Pons (tissue), 1 donor: ENCODE measurements at regions not wholly inside any gene's neighbourhood (a gene's known extent, or its start where the extent isn't known, plus 50 kb on each side); places are given as distances from the start of the nearest gene placed in this dataset.

ENCODE experiments used
- DNase-seq: peaks from one replicate; pipeline ENCODE4 v3.0.0-alpha.2; 2016; ENCODE audit warnings: low spot score

DNA sequence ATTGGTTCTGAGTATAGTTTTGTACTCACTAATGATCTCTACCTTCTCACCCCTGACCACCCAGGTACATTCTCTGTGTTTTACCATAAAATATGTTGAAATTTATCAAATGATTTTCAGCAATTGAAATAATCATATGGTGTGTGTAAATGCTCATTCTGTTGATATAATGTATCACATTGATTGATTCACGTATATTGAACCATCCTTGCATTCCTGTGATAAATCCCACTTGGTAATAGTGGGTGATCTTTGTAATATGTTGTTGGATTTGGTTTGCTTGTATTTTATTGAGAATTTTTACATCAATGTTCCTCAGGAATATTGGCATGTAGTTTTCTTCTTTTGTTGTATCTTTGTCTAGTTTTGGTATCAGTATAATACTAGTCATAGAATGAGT, 1497.6 kb downstream of the OTOL1 start:
- DNase-seq: no peak

GRCh38 chr3:162996368-162996767, 1499.8 kb downstream of the OTOL1 start:
- no peak for DNase-seq

DNA sequence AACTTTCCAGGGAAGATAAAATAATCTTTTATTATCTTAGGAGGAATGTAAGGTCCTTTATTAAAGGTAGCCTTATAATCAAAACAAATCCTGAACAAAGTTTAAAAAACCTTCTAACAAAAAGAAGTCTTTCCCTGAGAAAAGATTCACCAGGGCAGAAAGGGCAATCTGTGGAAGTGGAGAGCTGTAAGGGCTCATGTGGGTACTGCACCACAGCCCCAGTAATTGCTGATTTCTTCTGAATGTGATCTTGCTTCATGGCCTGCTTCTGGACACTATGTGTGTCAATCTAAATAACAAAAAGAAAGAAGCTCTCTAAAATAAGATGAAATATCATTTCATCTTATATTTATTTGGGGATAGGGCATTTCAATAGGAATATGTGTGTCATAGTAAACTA, 1501.6 kb downstream of the OTOL1 start:
- DNase-seq: no peak

- no peak for DNase-seq
These were observed 1515.0 kb downstream of the OTOL1 start for GRCh38 chr3:163011596-163011995.

DNA sequence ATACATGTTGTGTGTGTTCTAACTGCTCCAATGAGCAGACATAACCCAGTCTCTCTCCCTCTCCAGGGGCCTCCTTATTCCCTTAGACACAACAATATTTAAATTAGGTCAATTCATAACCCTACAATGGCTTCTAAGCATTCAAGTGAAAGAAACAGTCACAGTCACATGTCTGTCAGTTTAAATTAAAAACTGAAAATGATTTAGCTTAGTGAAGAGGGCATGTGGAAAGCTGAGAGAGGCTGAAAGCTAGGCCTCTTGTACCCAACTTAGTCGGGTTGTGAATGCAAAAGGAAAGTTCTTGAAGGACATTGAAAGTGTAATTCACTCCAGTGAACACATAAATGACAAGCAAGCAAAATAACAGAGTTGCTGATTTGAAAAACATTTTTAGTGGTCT, 1519.6 kb downstream of the OTOL1 start:
- DNase-seq: no peak

DNA sequence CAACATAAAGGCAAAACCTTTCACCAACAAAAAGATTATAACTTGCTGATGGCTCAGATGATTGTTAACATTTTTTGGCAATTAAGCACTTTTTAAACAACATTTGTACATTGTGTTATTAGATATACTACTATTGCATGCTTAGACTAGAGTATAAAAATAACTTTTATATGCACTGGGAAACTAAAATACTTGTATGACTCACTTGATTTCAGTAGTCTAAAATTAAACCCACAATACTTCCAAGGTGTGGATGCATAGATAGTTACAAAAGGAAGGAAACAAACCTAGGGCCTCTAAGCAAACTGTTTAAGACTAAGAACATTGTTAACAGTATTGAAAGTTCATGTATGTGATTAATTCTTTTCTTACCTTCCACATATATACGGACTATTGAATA, 1521.5 kb downstream of the OTOL1 start:
- DNase-seq: no peak

DNA sequence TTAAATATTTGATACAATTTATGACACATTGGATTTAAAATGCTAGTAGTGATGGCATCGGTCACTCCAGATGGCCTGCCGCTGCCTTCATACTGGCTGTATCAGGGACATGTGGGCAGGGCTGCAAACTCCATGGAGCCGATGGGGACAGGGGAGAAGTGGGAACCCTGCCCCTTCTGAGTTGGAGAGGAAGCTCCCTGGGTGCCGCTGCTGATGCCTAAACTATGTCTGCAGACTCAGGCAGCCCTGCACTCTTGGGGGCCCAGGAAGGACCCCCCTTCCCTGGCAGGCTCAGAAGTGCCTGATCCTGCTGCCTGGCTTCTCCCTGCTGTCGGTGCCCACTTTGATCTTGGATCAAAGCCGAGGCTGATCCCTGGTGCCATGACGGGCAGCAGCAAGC, 1522.1 kb downstream of the OTOL1 start:
- no peak for DNase-seq

DNA sequence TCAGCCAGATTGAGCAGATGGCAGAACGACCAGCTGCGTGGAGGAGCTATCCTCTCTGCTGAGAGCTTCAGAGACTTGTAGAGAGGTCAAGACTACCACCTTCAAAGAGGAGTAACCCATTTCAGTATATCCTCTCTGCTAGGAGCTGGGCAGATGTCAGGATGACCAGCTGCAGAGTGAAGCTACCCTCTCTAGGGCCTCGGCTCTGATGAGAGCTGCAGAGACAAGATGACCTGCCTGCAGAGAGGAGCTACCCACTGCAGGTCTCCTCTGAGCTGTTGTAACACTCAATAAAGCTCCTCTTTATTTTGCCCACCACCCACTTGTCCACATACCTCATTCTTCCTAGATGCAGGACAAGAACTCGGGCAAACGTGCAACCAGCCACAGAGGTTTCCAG, 1522.7 kb downstream of the OTOL1 start:
- DNase-seq: no peak

DNA sequence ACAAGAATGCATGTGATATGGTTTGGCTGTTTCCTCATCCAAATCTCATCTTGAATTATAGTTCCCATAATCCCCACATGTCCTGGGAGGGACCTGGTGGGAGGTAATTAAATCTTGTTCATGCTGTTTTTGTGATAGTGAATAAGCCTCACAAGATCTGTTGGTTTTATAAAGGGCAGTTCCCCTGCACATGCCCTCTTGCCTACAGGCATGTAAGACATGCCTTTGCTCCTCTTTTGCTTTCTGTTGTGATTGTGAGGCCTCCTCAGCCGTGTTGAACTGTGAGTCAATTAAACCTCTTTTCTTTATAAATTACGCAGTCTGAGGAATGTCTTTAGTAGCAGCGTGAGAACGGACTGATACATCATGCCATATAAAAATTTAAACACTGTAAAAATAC, 1537.0 kb downstream of the OTOL1 start:
- DNase-seq: no peak

DNA sequence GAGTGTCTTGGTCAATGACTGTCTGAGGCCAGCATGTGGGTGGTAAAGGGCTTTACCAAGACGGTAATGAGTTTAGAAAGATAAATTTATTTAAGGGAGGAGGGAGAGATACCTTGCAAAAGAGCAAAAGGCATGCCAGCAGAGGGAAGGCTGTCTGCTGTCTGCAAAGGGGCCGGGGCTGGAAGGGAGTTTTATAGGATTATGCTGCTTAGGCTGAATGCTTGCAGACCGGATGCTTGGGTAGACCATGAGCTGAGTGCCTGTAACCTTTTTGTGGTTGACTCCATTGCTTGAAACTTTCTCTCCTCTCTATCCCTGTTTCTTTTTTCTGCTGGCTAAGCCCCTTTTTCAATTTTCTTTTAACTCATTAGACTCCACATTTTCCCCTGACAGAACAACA, 1543.0 kb downstream of the OTOL1 start:
- DNase-seq: no peak

DNA sequence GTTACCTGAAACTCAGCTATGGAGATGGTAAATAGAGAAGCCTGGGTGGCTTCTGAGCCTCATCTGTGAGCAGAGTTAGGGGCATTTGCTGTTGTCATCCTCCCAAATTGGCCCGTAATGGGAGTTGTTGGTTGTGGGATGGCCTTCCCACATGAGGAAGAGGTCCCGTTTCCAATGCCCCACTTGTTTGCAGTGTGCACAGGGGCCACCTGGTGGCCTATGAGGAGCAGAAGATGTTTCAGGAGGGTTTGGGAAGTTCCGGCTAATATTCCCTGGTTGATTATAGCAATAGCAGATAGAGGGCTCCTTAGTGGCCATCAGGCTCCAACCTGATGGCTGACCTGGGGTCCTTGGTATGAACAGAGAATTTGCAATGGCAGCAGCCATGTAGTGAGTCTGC, 1546.5 kb downstream of the OTOL1 start:
- no peak for DNase-seq

DNA sequence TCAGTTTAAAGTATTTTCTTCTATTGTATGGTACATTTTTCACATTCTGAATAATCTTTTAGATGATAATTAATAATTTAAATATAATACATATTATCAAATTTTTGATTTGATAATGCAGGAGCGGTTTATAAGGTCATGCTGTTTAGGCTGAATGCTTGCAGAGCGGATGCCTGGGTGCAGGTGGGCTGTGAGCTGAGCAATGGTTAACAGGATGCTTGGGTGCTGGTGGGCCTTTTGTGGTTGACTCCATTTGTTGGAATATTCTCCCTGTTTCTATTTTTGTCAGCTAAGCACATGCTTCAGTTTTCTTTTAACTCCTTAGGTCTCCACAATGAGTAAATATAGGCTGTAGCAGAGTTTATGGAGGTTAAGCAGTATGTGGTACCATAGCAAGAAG, 1549.3 kb downstream of the OTOL1 start:
- DNase-seq: no peak

DNA sequence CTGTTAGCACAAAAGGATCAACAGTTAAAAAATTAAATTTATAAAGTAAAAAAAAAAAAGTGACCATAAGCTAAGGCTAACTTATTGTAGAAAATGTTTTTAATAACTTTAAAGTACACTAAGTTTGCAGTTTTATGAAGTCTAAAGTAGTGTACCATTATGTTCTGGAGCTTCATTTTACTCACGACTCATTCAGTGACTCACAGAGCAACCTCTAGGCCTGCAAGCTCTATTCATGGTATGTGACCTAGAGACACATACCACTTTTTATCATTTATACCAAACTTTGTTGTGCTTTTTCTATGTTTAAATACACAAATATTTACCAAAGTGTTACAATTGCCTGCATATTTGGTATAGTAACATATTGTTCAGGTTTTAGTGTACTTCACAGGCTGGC, 1552.3 kb downstream of the OTOL1 start:
- no peak for DNase-seq

- peak; percentile 48 for DNase-seq
These were observed 1560.4 kb downstream of the OTOL1 start for GRCh38 chr3:163056874-163057497.

DNA sequence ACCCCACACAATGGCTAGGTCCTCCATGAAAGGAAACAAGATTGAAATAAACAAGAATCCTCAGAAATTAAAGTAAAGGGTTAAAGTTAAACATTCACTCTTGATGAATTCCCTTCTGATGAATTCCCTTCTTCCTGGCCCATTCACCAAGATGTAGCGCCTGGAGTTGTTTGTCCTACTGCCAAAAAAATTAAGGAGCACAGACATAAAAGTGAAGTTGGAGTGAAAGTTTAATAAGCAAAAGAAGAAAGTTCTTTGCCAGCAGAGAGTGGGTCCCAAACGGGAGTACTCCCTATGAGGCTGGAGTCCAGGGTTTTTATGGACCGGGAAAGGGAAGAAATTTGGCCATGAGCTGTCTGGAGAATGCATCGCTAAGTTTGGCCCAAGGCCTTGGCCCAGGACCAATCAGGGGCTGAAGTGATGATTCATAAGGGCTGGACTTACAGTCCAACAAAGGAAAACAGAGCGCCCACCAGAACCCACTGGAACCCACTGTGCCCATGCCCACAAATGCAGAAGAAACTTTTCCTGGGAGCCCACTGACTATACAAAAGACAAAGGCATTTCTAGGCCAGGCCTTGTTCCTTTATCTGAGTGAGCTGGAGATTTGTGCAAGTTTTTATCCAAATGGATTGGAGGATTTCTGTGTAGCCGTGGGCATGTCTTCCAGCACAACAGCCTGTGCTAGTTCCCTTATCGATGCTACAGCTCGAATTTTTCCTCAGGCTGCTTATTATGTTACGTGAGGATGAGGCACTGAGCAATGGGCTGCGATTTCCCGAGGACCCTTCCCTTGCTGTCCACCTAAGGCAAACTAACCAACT, 1561.6 kb downstream of the OTOL1 start:
- DNase-seq: no peak

DNA sequence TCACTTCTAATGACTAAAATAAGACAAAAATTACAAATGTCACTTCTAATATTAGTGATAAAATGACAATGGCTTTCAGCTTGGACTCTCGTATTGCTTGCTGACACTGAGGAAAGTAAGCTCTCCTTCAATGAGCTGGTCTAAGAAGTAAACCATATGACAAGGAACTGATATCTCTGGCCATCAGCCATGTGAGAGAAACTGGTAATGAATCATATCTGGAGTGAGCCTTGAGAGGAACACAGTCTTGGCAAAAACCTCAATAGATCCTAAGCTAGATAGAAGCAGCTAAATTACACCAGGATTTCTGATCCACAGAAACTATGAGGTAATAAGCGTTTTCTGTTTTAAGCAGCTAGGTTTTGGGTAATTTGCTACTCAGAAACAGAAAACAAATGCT, 1575.1 kb downstream of the OTOL1 start:
- DNase-seq: no peak
